Mammary epithelial cell (primary cell): ENCODE measurements at regions not wholly inside any gene's neighbourhood (a gene's known extent, or its start where the extent isn't known, plus 50 kb on each side); places are given as distances from the start of the nearest gene placed in this dataset.
"Not testable (repeated sequence)": the region's sequence is repeated elsewhere in the genome, so short reads cannot be mapped to it uniquely, and the experiment has no call there.

Source experiments
- CTCF ChIP-seq, 2 donors: IDR thresholded peaks in 1 of 2; conservative IDR thresholded peaks in 1 of 2; 2 replicates each; pipeline ENCODE4 v1.5.1; 2011 to 2012; ENCODE audit warnings: inconsistent platforms in 2 of 2, low read length in 2 of 2, mild to moderate bottlenecking in 2 of 2, control low read depth in 1 of 2, low read depth in 1 of 2; ENCODE audit not compliant: insufficient read depth in 1 of 2; ENCODE audit errors: extremely low read depth in 1 of 2
- EZH2 ChIP-seq: IDR thresholded peaks from 2 replicates; pipeline ENCODE4 v1.6.1; 2012; ENCODE audit warnings: low read length, inconsistent platforms, borderline replicate concordance

- not testable (repeated sequence) for TF ChIP-seq CTCF (conservative IDR thresholded peaks at IDR 0.05 in 1 of 2, IDR thresholded peaks at IDR 0.05 in 1 of 2; ENCODE audit: extremely low read depth in 1 of 2, insufficient read depth in 1 of 2, low read depth in 1 of 2, low read length in 2 of 2); EZH2
These were observed 76.7 kb upstream of the WIPF3 start for GRCh38 chr7:29729534-29730165.
